ENCODE measurements at regions not wholly inside any gene's neighbourhood (a gene's known extent, or its start where the extent isn't known, plus 50 kb on each side); places are given as distances from the start of the nearest gene placed in this dataset.
"Not testable (repeated sequence)": the region's sequence is repeated elsewhere in the genome, so short reads cannot be mapped to it uniquely, and the experiment has no call there.

GRCh38 chr7:27457603-27458565 is 204.8 kb downstream of the HIBADH start:
- not testable (repeated sequence) for H2BK120ac ChIP-seq (ENCODE audit: low read depth, low read length); H3K27me3 ChIP-seq (ENCODE audit: control insufficient read depth in 3 of 3, insufficient read depth in 3 of 3, low read depth in 1 of 3, low read length in 3 of 3); H3K79me1 ChIP-seq (ENCODE audit: low read depth, low read length); H3K14ac ChIP-seq (ENCODE audit: low read length); H2BK5ac ChIP-seq (ENCODE audit: low read length); H3K4ac ChIP-seq (ENCODE audit: low read length); H3K23ac ChIP-seq (ENCODE audit: low read depth, low read length, poor library complexity); H4K8ac ChIP-seq (ENCODE audit: low read depth, low read length); H2AK5ac ChIP-seq (ENCODE audit: low read depth, low read length); H2BK15ac ChIP-seq (ENCODE audit: low read length); H3K27ac ChIP-seq (replicated peaks; ENCODE audit: low read length); H4K91ac ChIP-seq (ENCODE audit: low read depth, low read length, poor library complexity); H3K9me3 ChIP-seq (replicated peaks in 1 of 2; ENCODE audit: control insufficient read depth in 2 of 2, insufficient read depth in 1 of 2, low read depth in 1 of 2, low read length in 2 of 2); H3K18ac ChIP-seq (ENCODE audit: low read length); H3K36me3 ChIP-seq (replicated peaks in 1 of 2; ENCODE audit: control insufficient read depth in 2 of 2, insufficient read depth in 2 of 2, low read length in 2 of 2); H2AFZ ChIP-seq (ENCODE audit: low read length); H3K4me1 ChIP-seq (ENCODE audit: control insufficient read depth in 2 of 2, insufficient read depth in 1 of 2, low read depth in 1 of 2, low read length in 2 of 2); DNase-seq (ENCODE audit: low spot score); H3K4me3 ChIP-seq (ENCODE audit: low read length in 2 of 2); H3K9ac ChIP-seq (ENCODE audit: low read depth, low read length, poor library complexity); H2BK12ac ChIP-seq (ENCODE audit: low read length); H3K4me2 ChIP-seq (ENCODE audit: insufficient read depth, low read length, poor library complexity, severe bottlenecking)
- WGBS, 2 donors (ENCODE audit: extremely low coverage in 2 of 2, insufficient read length in 2 of 2, insufficient replicate concordance in 1 of 2) = no CpG with 5 or more reads among the region's 35 CpGs

GRCh38 chr7:27459021-27459730 is 203.5 kb downstream of the HIBADH start:
- Histone ChIP-seq H3K4me3 (ENCODE audit: low read length in 2 of 2) (no peak overlapping the region), H2AK5ac (ENCODE audit: low read depth, low read length) (no peak overlapping the region), H2BK15ac (ENCODE audit: low read length) (no peak overlapping the region), H3K79me1 (ENCODE audit: low read depth, low read length) (no peaks in the 10 kb centered on the region), H4K91ac (ENCODE audit: low read depth, low read length, poor library complexity) (no peak overlapping the region), H3K23ac (ENCODE audit: low read depth, low read length, poor library complexity) (no peak overlapping the region), H2BK5ac (ENCODE audit: low read length) (no peak overlapping the region), H4K8ac (ENCODE audit: low read depth, low read length) (no peak overlapping the region), H3K4ac (ENCODE audit: low read length) (no peak overlapping the region), H3K27ac (replicated peaks; ENCODE audit: low read length) (no peak overlapping the region), H3K4me2 (ENCODE audit: insufficient read depth, low read length, poor library complexity, severe bottlenecking) (no peak overlapping the region), H2AFZ (ENCODE audit: low read length) (no peak overlapping the region), H2BK120ac (ENCODE audit: low read depth, low read length) (no peak overlapping the region), H3K27me3 (ENCODE audit: control insufficient read depth in 3 of 3, insufficient read depth in 3 of 3, low read depth in 1 of 3, low read length in 3 of 3) (no peaks in the 10 kb centered on the region), H2BK12ac (ENCODE audit: low read length) (no peak overlapping the region), H3K4me1 (ENCODE audit: control insufficient read depth in 2 of 2, insufficient read depth in 1 of 2, low read depth in 1 of 2, low read length in 2 of 2) (no peaks in the 10 kb centered on the region), H3K36me3 (replicated peaks in 1 of 2; ENCODE audit: control insufficient read depth in 2 of 2, insufficient read depth in 2 of 2, low read length in 2 of 2) (no peaks in the 10 kb centered on the region), H3K18ac (ENCODE audit: low read length) (no peak overlapping the region), H3K14ac (ENCODE audit: low read length) (no peak overlapping the region), H3K9me3 (replicated peaks in 1 of 2; ENCODE audit: control insufficient read depth in 2 of 2, insufficient read depth in 1 of 2, low read depth in 1 of 2, low read length in 2 of 2) (no peaks in the 10 kb centered on the region), H3K9ac (ENCODE audit: low read depth, low read length, poor library complexity) (no peak overlapping the region)
- DNase-seq (ENCODE audit: low spot score) = no peak
- no CpG with 5 or more reads among the region's 4 CpGs for WGBS, 2 donors (ENCODE audit: extremely low coverage in 2 of 2, insufficient read length in 2 of 2, insufficient replicate concordance in 1 of 2)

GRCh38 chr7:27459731-27460053 is 203.0 kb downstream of the HIBADH start:
- Histone ChIP-seq H3K36me3 (replicated peaks in 1 of 2; ENCODE audit: control insufficient read depth in 2 of 2, insufficient read depth in 2 of 2, low read length in 2 of 2) (no peaks in the 10 kb centered on the region), H2BK12ac (ENCODE audit: low read length) (no peak overlapping the region), H2AK5ac (ENCODE audit: low read depth, low read length) (no peak overlapping the region), H2BK120ac (ENCODE audit: low read depth, low read length) (no peak overlapping the region), H3K4me3 (ENCODE audit: low read length in 2 of 2) (no peak overlapping the region), H2AFZ (ENCODE audit: low read length) (no peak overlapping the region), H3K9me3 (replicated peaks in 1 of 2; ENCODE audit: control insufficient read depth in 2 of 2, insufficient read depth in 1 of 2, low read depth in 1 of 2, low read length in 2 of 2) (no peaks in the 10 kb centered on the region), H2BK15ac (ENCODE audit: low read length) (no peak overlapping the region), H4K91ac (ENCODE audit: low read depth, low read length, poor library complexity) (no peak overlapping the region), H3K9ac (ENCODE audit: low read depth, low read length, poor library complexity) (no peak overlapping the region), H3K18ac (ENCODE audit: low read length) (no peak overlapping the region), H3K4ac (ENCODE audit: low read length) (no peak overlapping the region), H3K79me1 (ENCODE audit: low read depth, low read length) (no peaks in the 10 kb centered on the region), H4K8ac (ENCODE audit: low read depth, low read length) (no peak overlapping the region), H3K4me1 (ENCODE audit: control insufficient read depth in 2 of 2, insufficient read depth in 1 of 2, low read depth in 1 of 2, low read length in 2 of 2) (no peaks in the 10 kb centered on the region), H3K27me3 (ENCODE audit: control insufficient read depth in 3 of 3, insufficient read depth in 3 of 3, low read depth in 1 of 3, low read length in 3 of 3) (no peaks in the 10 kb centered on the region), H3K23ac (ENCODE audit: low read depth, low read length, poor library complexity) (no peak overlapping the region), H3K14ac (ENCODE audit: low read length) (no peak overlapping the region), H2BK5ac (ENCODE audit: low read length) (no peak overlapping the region), H3K27ac (replicated peaks; ENCODE audit: low read length) (no peak overlapping the region), H3K4me2 (ENCODE audit: insufficient read depth, low read length, poor library complexity, severe bottlenecking) (no peak overlapping the region)
- no peak for DNase-seq (ENCODE audit: low spot score)
- WGBS, 2 donors (ENCODE audit: extremely low coverage in 2 of 2, insufficient read length in 2 of 2, insufficient replicate concordance in 1 of 2) = no CpG with 5 or more reads among the region's 2 CpGs

- H2BK12ac ChIP-seq (ENCODE audit: low read length) = no peak overlapping the region
- DNase-seq (ENCODE audit: low spot score) = no peak
- H2AK5ac ChIP-seq (ENCODE audit: low read depth, low read length) = no peak overlapping the region
- no peak overlapping the region for H3K23ac ChIP-seq (ENCODE audit: low read depth, low read length, poor library complexity)
- no peaks in the 10 kb centered on the region for H3K36me3 ChIP-seq (replicated peaks in 1 of 2; ENCODE audit: control insufficient read depth in 2 of 2, insufficient read depth in 2 of 2, low read length in 2 of 2)
- no peak overlapping the region for H3K18ac ChIP-seq (ENCODE audit: low read length)
- H3K27ac ChIP-seq (replicated peaks; ENCODE audit: low read length) = no peak overlapping the region
- H2AFZ ChIP-seq (ENCODE audit: low read length) = no peak overlapping the region
- H4K8ac ChIP-seq (ENCODE audit: low read depth, low read length) = no peak overlapping the region
- H3K27me3 ChIP-seq (ENCODE audit: control insufficient read depth in 3 of 3, insufficient read depth in 3 of 3, low read depth in 1 of 3, low read length in 3 of 3) = peaks cover 0 to 7% (median 2%) of the 10 kb centered on the region in 3 experiments
- no peaks in the 10 kb centered on the region for H3K4me1 ChIP-seq (ENCODE audit: control insufficient read depth in 2 of 2, insufficient read depth in 1 of 2, low read depth in 1 of 2, low read length in 2 of 2)
- H2BK5ac ChIP-seq (ENCODE audit: low read length) = no peak overlapping the region
- no CpG with 5 or more reads among the region's 8 CpGs for WGBS, 2 donors (ENCODE audit: extremely low coverage in 2 of 2, insufficient read length in 2 of 2, insufficient replicate concordance in 1 of 2)
- H4K91ac ChIP-seq (ENCODE audit: low read depth, low read length, poor library complexity) = no peak overlapping the region
- H2BK120ac ChIP-seq (ENCODE audit: low read depth, low read length) = no peak overlapping the region
- H3K4me3 ChIP-seq (ENCODE audit: low read length in 2 of 2) = no peak overlapping the region
- no peak overlapping the region for H3K14ac ChIP-seq (ENCODE audit: low read length)
- H3K9ac ChIP-seq (ENCODE audit: low read depth, low read length, poor library complexity) = no peak overlapping the region
- no peak overlapping the region for H2BK15ac ChIP-seq (ENCODE audit: low read length)
- no peak overlapping the region for H3K4ac ChIP-seq (ENCODE audit: low read length)
- H3K9me3 ChIP-seq (replicated peaks in 1 of 2; ENCODE audit: control insufficient read depth in 2 of 2, insufficient read depth in 1 of 2, low read depth in 1 of 2, low read length in 2 of 2) = no peaks in the 10 kb centered on the region
- no peaks in the 10 kb centered on the region for H3K79me1 ChIP-seq (ENCODE audit: low read depth, low read length)
- no peak overlapping the region for H3K4me2 ChIP-seq (ENCODE audit: insufficient read depth, low read length, poor library complexity, severe bottlenecking)
Observed at GRCh38 chr7:27462575-27463270, 200.0 kb downstream of the HIBADH start.

Data from neuronal stem cell (in vitro differentiated cells).